GM19324 (cell line): ENCODE measurements at regions not wholly inside any gene's neighbourhood (a gene's known extent, or its start where the extent isn't known, plus 50 kb on each side); places are given as distances from the start of the nearest gene placed in this dataset.

Experiments
- ATAC-seq: cut with Tn5 transposase; IDR thresholded peaks from one replicate; pipeline ENCODE4 v1.9.1; 2021; ENCODE audit warnings: mild to moderate bottlenecking, moderate library complexity; ENCODE audit not compliant: unreplicated experiment, low FRiP score

- ATAC-seq = no peak
Observed at GRCh38 chr5:35436400-35437057, 181.1 kb upstream of the SPEF2 start.

GRCh38 chr5:35430381-35431162 is 187.1 kb upstream of the SPEF2 start:
- no peak for ATAC-seq

GRCh38 chr5:35420200-35420599 is 189.9 kb upstream of the PRLR start:
- no peak for ATAC-seq

GRCh38 chr5:35417040-35417439 is 186.8 kb upstream of the PRLR start:
- no peak for ATAC-seq

GRCh38 chr5:35416217-35416988 is 186.1 kb upstream of the PRLR start:
- no peak for ATAC-seq

- no peak for ATAC-seq
Observed at GRCh38 chr5:35415309-35415708, 185.0 kb upstream of the PRLR start.

GRCh38 chr5:35409361-35409760 is 179.1 kb upstream of the PRLR start:
- no peak for ATAC-seq

- no peak for ATAC-seq
Observed at GRCh38 chr5:35408146-35408545, 177.9 kb upstream of the PRLR start.

- no peak for ATAC-seq
Observed at GRCh38 chr5:35407697-35408096, 177.4 kb upstream of the PRLR start.

GRCh38 chr5:35405938-35406337 is 175.7 kb upstream of the PRLR start:
- ATAC-seq = no peak

- ATAC-seq = no peak
Observed at GRCh38 chr5:35404701-35405100, 174.4 kb upstream of the PRLR start.

GRCh38 chr5:35393901-35394300 is 163.6 kb upstream of the PRLR start:
- ATAC-seq = no peak

GRCh38 chr5:35384658-35385057 is 154.4 kb upstream of the PRLR start:
- no peak for ATAC-seq

GRCh38 chr5:35383041-35383440 is 152.8 kb upstream of the PRLR start:
- ATAC-seq = no peak

GRCh38 chr5:35377653-35378052 is 147.4 kb upstream of the PRLR start:
- no peak for ATAC-seq

- ATAC-seq = no peak
Observed at GRCh38 chr5:35374584-35374983, 144.3 kb upstream of the PRLR start.

- ATAC-seq = no peak
Observed at GRCh38 chr5:35373249-35373648, 143.0 kb upstream of the PRLR start.

GRCh38 chr5:35372482-35372881 is 142.2 kb upstream of the PRLR start:
- no peak for ATAC-seq

GRCh38 chr5:35371951-35372426 is 141.7 kb upstream of the PRLR start:
- ATAC-seq = no peak

GRCh38 chr5:35370871-35371270 is 140.6 kb upstream of the PRLR start:
- ATAC-seq = no peak
